OCI-LY3 (cell line): ENCODE measurements at regions not wholly inside any gene's neighbourhood (a gene's known extent, or its start where the extent isn't known, plus 50 kb on each side); places are given as distances from the start of the nearest gene placed in this dataset.
"Not testable (repeated sequence)": the region's sequence is repeated elsewhere in the genome, so short reads cannot be mapped to it uniquely, and the experiment has no call there.

ENCODE experiments used
- EZH2phosphoT487 ChIP-seq: fragments of 200-600 bp; shearing (Covaris generic); IDR thresholded peaks from 2 replicates; pipeline ENCODE4 v1.6.1; 2018; ENCODE audit warnings: antibody characterized with exemption, mixed run types, low read depth
- TF ChIP-seq, protein P1 (sequence below): fragments of 200-600, 300-600 bp; sonication (generic); IDR thresholded peaks from 2 replicates; pipeline ENCODE4 v1.5.1; 2014; ENCODE audit warnings: antibody characterized with exemption, low read length, low read depth

GRCh38 chr4:143790425-143790824 lies 90.0 kb upstream of the FREM3 start:
- TF ChIP-seq, protein P1, sequence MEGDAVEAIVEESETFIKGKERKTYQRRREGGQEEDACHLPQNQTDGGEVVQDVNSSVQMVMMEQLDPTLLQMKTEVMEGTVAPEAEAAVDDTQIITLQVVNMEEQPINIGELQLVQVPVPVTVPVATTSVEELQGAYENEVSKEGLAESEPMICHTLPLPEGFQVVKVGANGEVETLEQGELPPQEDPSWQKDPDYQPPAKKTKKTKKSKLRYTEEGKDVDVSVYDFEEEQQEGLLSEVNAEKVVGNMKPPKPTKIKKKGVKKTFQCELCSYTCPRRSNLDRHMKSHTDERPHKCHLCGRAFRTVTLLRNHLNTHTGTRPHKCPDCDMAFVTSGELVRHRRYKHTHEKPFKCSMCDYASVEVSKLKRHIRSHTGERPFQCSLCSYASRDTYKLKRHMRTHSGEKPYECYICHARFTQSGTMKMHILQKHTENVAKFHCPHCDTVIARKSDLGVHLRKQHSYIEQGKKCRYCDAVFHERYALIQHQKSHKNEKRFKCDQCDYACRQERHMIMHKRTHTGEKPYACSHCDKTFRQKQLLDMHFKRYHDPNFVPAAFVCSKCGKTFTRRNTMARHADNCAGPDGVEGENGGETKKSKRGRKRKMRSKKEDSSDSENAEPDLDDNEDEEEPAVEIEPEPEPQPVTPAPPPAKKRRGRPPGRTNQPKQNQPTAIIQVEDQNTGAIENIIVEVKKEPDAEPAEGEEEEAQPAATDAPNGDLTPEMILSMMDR = not testable (repeated sequence)
- not testable (repeated sequence) for TF ChIP-seq EZH2phosphoT487
